ENCODE measurements at regions not wholly inside any gene's neighbourhood (a gene's known extent, or its start where the extent isn't known, plus 50 kb on each side); places are given as distances from the start of the nearest gene placed in this dataset.

- Histone ChIP-seq H3K4me1 (ENCODE audit: control insufficient read depth, insufficient read depth, low read length) (no peaks in the 10 kb centered on the region), H3K27ac (ENCODE audit: low read depth, low read length) (no peak overlapping the region), H3K4me3 (ENCODE audit: low read length) (no peak overlapping the region), H3K36me3 (ENCODE audit: control insufficient read depth, insufficient read depth, low read length) (no peaks in the 10 kb centered on the region), H3K27me3 (ENCODE audit: control insufficient read depth, insufficient read depth, low read length, poor library complexity, severe bottlenecking) (no peaks in the 10 kb centered on the region), H3K9me3 (ENCODE audit: control insufficient read depth, low read length) (peaks cover 17% of the 10 kb centered on the region), H3K9ac (ENCODE audit: extremely low read depth, low read length, poor library complexity, severe bottlenecking) (no peak overlapping the region)
- H3K27ac Mint-ChIP-seq: peak overlapping the region; percentile 83
- WGBS, 2 experiments (ENCODE audit: insufficient coverage in 1 of 2, insufficient read length in 1 of 2): 30 to 52% methylated on average over 2 to 4 of the region's 4 CpGs
- peaks cover 14% of the 10 kb centered on the region for H3K4me1 Mint-ChIP-seq
- H3K4me3 Mint-ChIP-seq: no peak overlapping the region
- DNase-seq: peak; percentile 69
- no peaks in the 10 kb centered on the region for H3K27me3 Mint-ChIP-seq (ENCODE audit: insufficient read depth)
- H3K36me3 Mint-ChIP-seq (ENCODE audit: low read depth): no peaks in the 10 kb centered on the region
- TF ChIP-seq CTCF (conservative IDR thresholded peaks at IDR 0.05): no peak
- peaks cover 14% of the 10 kb centered on the region for H3K9me3 Mint-ChIP-seq
Measured at GRCh38 chr14:86237733-86238132, 707.8 kb downstream of the FLRT2 start.

- DNase-seq: no peak
Measured at GRCh38 chr14:86221755-86222154, 691.8 kb downstream of the FLRT2 start.

DNA sequence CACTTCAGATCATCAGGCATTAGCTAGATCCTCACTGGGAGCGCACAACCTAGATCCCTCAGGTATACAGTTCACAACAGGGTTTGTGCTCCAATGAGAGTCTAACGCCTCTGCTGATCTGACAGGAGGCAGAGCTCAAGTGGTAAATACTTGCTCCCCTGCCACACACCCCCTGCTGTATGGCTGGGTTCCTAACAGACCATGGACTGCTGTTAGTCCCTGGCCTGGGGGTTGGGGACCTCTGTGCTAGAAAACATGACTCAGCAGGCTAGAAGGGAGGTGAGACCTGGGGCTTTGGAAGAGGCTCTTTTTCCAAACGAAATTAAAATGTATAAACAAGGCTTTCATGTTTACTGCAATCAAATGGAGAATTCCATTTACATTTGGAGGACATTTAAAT lies 691.1 kb downstream of the FLRT2 start:
- Mint-ChIP-seq H3K27me3 (ENCODE audit: insufficient read depth) (no peaks in the 10 kb centered on the region), H3K27ac (peak overlapping the region; percentile 87), H3K36me3 (ENCODE audit: low read depth) (no peaks in the 10 kb centered on the region), H3K4me3 (no peak overlapping the region), H3K4me1 (peaks cover 12% of the 10 kb centered on the region), H3K9me3 (no peaks in the 10 kb centered on the region)
- no peaks in the 10 kb centered on the region for H3K27me3 ChIP-seq (ENCODE audit: control insufficient read depth, insufficient read depth, low read length, poor library complexity, severe bottlenecking)
- no peak overlapping the region for H3K4me3 ChIP-seq (ENCODE audit: low read length)
- peak; percentile 55 for TF ChIP-seq CTCF (conservative IDR thresholded peaks at IDR 0.05)
- no peak overlapping the region for H3K27ac ChIP-seq (ENCODE audit: low read depth, low read length)
- no peak overlapping the region for H3K9ac ChIP-seq (ENCODE audit: extremely low read depth, low read length, poor library complexity, severe bottlenecking)
- peak; percentile 93 for DNase-seq
- H3K36me3 ChIP-seq (ENCODE audit: control insufficient read depth, insufficient read depth, low read length): no peaks in the 10 kb centered on the region
- peaks cover 5% of the 10 kb centered on the region for H3K4me1 ChIP-seq (ENCODE audit: control insufficient read depth, insufficient read depth, low read length)
- WGBS, 2 experiments (ENCODE audit: insufficient coverage in 1 of 2, insufficient read length in 1 of 2): 42 to 48% methylated on average over 2 to 3 of the region's 3 CpGs
- no peaks in the 10 kb centered on the region for H3K9me3 ChIP-seq (ENCODE audit: control insufficient read depth, low read length)

More at GRCh38 chr14:86221755-86222154, 691.8 kb downstream of the FLRT2 start:
- TF ChIP-seq CTCF (conservative IDR thresholded peaks at IDR 0.05): no peak
- Mint-ChIP-seq H3K9me3 (no peaks in the 10 kb centered on the region), H3K27ac (peak overlapping the region; percentile 35), H3K36me3 (ENCODE audit: low read depth) (no peaks in the 10 kb centered on the region), H3K4me3 (no peak overlapping the region), H3K4me1 (peaks cover 12% of the 10 kb centered on the region), H3K27me3 (ENCODE audit: insufficient read depth) (no peaks in the 10 kb centered on the region)
- Histone ChIP-seq H3K9ac (ENCODE audit: extremely low read depth, low read length, poor library complexity, severe bottlenecking) (no peak overlapping the region), H3K4me1 (ENCODE audit: control insufficient read depth, insufficient read depth, low read length) (peaks cover 5% of the 10 kb centered on the region), H3K36me3 (ENCODE audit: control insufficient read depth, insufficient read depth, low read length) (no peaks in the 10 kb centered on the region), H3K27ac (ENCODE audit: low read depth, low read length) (no peak overlapping the region), H3K9me3 (ENCODE audit: control insufficient read depth, low read length) (no peaks in the 10 kb centered on the region), H3K4me3 (ENCODE audit: low read length) (no peak overlapping the region), H3K27me3 (ENCODE audit: control insufficient read depth, insufficient read depth, low read length, poor library complexity, severe bottlenecking) (no peaks in the 10 kb centered on the region)
- WGBS, 2 experiments (ENCODE audit: insufficient coverage in 1 of 2, insufficient read length in 1 of 2): 30 to 86% methylated on average over 3 of the region's 3 CpGs

Measured in endodermal cell (in vitro differentiated cells).